ENCODE measurements at regions not wholly inside any gene's neighbourhood (a gene's known extent, or its start where the extent isn't known, plus 50 kb on each side); places are given as distances from the start of the nearest gene placed in this dataset.
"Not testable (repeated sequence)": the region's sequence is repeated elsewhere in the genome, so short reads cannot be mapped to it uniquely, and the experiment has no call there.

- DNase-seq, result no peak
Measured at GRCh38 chr6:112591329-112591728, 244.2 kb downstream of the RFPL4B start.

GRCh38 chr6:112592159-112592558, 245.0 kb downstream of the RFPL4B start:
- no peak for DNase-seq

- no peak for DNase-seq
Measured at GRCh38 chr6:112594886-112595594, 247.9 kb downstream of the RFPL4B start.

DNA sequence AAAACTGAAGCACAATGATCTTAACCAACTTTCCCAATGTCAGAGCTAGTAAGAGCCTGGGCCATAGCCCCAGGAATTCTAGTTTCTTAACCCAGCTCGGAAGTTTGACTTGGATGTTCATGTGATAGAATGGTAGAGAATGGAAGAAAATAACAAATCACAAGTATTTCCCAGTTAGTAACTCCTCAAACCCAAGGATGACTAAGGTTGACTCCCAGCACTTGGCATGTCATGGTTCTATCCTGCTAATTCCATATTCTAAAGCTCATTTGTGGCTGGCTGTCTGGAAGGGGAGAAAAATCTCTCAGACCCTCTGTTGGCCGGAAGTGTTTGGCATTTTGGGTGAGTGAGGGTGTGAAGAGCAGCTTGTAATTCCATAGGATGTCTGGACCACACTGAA, 248.7 kb downstream of the RFPL4B start:
- DNase-seq, result no peak

GRCh38 chr6:112597176-112597575, 250.0 kb downstream of the RFPL4B start:
- no peak for DNase-seq

DNA sequence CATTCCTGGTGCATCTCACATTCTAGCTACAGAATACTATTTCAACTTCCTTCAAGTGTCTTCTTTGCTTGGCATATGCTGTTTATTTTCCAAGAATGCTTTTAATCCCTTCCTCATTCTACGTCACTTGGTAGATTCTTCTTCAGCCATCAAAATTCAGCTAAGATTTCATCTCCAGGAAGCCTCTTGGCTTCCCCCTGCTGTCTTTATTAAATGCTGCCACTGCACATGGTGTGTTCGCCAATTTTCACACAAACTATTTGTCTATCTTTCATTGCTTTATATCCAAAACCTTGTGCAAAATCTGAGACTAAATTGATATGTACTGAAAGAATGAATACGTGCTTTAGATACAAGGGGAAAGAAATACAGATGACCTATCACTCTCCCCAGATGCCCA, 253.0 kb downstream of the RFPL4B start:
- DNase-seq, result no peak

GRCh38 chr6:112603726-112604125, 256.6 kb downstream of the RFPL4B start:
- DNase-seq, result no peak

GRCh38 chr6:112606656-112607435, 259.7 kb downstream of the RFPL4B start:
- DNase-seq, result no peak

DNA sequence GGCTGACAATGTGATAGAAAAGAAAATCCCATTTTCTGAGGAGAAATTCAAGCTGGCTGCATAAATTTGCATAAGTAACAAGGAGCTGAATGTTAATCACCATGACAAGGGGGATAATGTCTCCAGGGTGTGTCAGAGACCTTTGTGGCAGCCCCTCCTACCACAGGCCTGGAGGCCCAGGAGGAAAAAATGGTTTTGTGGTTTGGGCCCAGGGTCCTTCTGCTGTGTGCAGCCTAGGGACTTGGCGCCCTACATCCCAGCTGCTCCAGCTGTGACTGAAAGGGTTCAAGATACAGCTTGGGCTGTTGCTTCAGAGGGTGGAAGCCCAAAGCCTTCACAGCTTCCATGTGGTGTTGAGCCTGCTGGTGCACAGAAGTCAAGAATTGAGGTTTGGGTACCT, 261.8 kb downstream of the RFPL4B start:
- not testable (repeated sequence) for DNase-seq

- no peak for DNase-seq
Measured at GRCh38 chr6:112613410-112613809, 266.3 kb downstream of the RFPL4B start.

- no peak for DNase-seq
Measured at GRCh38 chr6:112618849-112619248, 271.7 kb downstream of the RFPL4B start.

GRCh38 chr6:112620812-112621569, 273.9 kb downstream of the RFPL4B start:
- DNase-seq, result no peak

GRCh38 chr6:112622036-112622435, 274.9 kb downstream of the RFPL4B start:
- DNase-seq, result no peak

- DNase-seq, result no peak
Measured at GRCh38 chr6:112626468-112627082, 279.4 kb downstream of the RFPL4B start.

DNA sequence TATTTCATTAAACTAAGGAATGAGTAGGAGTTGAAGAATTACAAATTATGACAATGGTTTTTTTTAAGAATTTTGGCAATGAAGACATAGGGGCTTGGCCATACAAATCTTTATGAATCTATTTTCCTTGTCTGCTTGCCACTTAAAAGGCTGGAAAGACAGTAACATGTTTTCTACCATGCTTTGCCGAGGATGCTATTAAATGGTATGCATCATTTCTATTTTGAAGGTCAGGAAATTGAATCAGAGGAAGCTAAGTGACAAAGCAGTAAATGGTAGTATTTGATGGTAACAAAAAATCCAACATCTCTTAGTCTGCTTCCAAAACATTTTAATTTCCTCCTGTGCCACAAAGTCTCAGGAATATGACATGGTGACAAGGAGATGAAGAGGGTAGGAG, 287.2 kb downstream of the RFPL4B start:
- DNase-seq, result no peak

- DNase-seq, result no peak
Measured at GRCh38 chr6:112636650-112637262, 289.6 kb downstream of the RFPL4B start.

- no peak for DNase-seq
Measured at GRCh38 chr6:112639391-112639831, 292.3 kb downstream of the RFPL4B start.

DNA sequence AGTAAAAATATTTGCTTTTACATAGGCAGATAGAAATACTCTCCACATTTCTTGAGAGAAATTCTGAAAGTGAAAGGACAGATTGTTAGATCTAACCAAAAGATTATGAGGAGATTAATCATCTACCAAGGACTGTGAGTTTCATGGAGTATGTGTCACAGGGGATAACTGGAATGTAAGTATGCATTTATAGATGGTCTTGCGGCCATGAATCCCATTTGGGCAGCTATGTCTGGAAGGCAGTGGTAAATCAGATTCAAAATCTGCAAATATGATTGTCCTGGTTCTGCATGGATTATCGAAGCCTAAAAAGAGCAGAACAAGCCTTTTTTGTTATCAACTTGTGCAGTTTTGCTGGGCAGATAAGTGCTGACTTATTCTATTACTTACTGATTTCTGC, 293.8 kb downstream of the RFPL4B start:
- DNase-seq, result no peak

- DNase-seq, result no peak
Measured at GRCh38 chr6:112649853-112650252, 302.7 kb downstream of the RFPL4B start.

GRCh38 chr6:112651239-112651638, 304.1 kb downstream of the RFPL4B start:
- DNase-seq, result no peak

DNA sequence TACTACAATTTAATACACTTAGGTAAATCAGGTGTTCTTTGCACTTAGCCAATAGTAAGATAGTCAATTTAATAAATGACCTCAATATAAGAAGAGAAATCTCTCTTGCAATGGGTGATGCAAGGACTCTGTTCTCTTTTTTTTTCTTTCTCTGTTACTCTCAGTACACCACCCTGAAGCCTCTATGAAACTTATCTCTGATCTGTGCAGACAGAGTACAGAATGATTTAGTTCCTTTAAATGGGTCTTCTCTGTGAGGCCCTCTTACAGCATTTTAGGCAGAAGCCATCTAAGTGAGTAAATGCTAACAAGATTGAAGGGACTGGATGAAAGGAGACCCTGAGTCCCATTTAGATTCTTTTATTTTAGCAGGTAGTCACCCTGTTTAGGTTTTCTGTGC, 312.8 kb downstream of the RFPL4B start:
- DNase-seq, result no peak

GRCh38 chr6:112660626-112661025, 313.5 kb downstream of the RFPL4B start:
- no peak for DNase-seq

- DNase-seq, result no peak
Measured at GRCh38 chr6:112663698-112664097, 316.6 kb downstream of the RFPL4B start.

Data from NCI-H510A (cell line).